ENCODE measurements at regions not wholly inside any gene's neighbourhood (a gene's known extent, or its start where the extent isn't known, plus 50 kb on each side); places are given as distances from the start of the nearest gene placed in this dataset.

DNA sequence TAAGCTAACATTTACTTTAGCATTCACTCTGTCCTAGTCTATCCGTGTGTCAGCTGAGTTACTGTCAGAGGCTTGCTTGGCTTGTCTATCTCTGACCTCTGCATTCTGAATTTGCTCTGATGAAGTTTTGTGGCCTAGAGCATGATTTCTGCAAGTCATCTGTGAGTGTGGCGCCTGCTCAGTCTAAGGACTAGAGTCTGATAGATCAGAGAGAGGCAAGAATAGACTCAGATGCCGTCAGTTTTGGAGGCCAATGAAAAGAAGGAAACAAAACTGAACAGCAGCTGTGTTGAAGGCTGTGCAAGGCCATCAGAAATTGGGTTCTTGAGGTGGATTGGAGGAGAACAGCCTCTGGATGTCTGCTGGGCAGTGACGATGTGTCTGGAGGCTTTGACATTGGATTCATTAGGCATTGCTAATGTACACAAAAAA is 573.1 kb downstream of the USP25 start:
- no peak for DNase-seq
- no CpG with 5 or more reads among the region's 4 CpGs for WGBS (ENCODE audit: extremely low coverage, insufficient coverage, insufficient read length)
- H3K27me3 ChIP-seq (ENCODE audit: insufficient read depth, low read length) = no peaks in the 10 kb centered on the region

DNA sequence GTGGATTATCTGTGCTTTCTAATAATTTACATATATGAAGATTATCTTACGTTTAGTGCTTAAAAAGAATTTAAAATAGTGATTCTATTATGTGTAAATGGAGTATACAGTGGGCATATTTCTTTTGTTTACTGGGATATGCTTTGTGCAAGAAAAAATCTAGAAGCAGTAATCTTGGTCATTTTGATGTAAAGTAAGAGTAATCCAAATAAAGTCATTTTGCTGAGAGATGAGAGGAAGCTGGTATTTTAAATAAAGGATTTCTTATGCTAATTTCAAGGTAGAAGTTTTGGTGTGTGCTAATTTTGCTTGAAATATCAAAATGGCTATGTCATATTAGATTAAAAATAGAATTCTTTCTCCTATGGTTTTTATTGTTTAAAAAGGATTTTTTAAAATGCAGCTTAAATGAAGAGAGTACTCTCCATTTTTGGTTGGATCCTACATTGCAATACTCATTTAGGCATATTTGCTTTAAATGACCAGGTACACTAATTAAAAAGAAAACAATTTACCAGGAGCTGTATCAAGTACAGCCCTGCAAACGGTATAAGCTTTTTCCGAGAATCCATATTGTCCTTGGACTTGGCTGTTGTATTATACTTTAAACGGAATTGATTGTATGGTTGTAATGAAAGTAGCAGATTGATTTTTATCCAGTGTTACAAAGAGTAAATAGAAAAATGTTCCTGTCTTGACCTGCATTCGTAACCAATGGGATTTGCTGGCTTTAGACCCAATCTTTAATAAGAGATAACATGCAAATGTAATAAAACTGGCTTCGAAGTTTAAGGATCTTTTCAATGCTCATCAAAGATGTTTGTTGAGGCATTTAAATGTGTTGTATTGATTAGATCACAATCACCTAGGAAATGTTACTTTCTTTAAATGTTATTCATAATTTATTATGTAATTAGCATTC is 574.7 kb downstream of the USP25 start:
- no peak overlapping the region for H2AK5ac ChIP-seq (ENCODE audit: low read length)
- no peak overlapping the region for H2BK5ac ChIP-seq (ENCODE audit: low read depth, low read length, poor library complexity)
- H3K79me1 ChIP-seq (ENCODE audit: low read length) = no peaks in the 10 kb centered on the region
- H2BK120ac ChIP-seq (ENCODE audit: insufficient read depth, low read length, poor library complexity) = no peak overlapping the region
- no CpG with 5 or more reads among the region's 6 CpGs for WGBS (ENCODE audit: extremely low coverage, insufficient coverage, insufficient read length)
- H3K4me1 ChIP-seq (ENCODE audit: control insufficient read depth in 1 of 2, insufficient read depth in 2 of 2, low read length in 2 of 2) = peaks cover 3 to 4% of the 10 kb centered on the region in 2 experiments
- H4K8ac ChIP-seq (ENCODE audit: low read depth, low read length) = no peak overlapping the region
- no peak overlapping the region for H3K4me3 ChIP-seq (ENCODE audit: low read depth, low read length)
- H3K14ac ChIP-seq (ENCODE audit: low read length) = no peak overlapping the region
- H3K4me2 ChIP-seq (ENCODE audit: low read length) = no peak overlapping the region
- H3K18ac ChIP-seq (ENCODE audit: low read length) = no peak overlapping the region
- no peaks in the 10 kb centered on the region for H3K9me3 ChIP-seq (ENCODE audit: insufficient read depth, low read depth, low read length)
- no peak overlapping the region for H2BK12ac ChIP-seq (ENCODE audit: low read length)
- no peak overlapping the region for H3K4ac ChIP-seq (ENCODE audit: low read depth, low read length)
- no peak overlapping the region for H3K9ac ChIP-seq (ENCODE audit: low read length)
- no peaks in the 10 kb centered on the region for H3K79me2 ChIP-seq (ENCODE audit: control insufficient read depth, insufficient read depth, low read length, poor library complexity)
- H2AFZ ChIP-seq (ENCODE audit: insufficient read depth, low read length, poor library complexity) = no peak overlapping the region
- H4K12ac ChIP-seq (ENCODE audit: low read depth, low read length) = no peak overlapping the region
- H4K91ac ChIP-seq (ENCODE audit: low read depth, low read length) = no peak overlapping the region
- DNase-seq = no peak
- no peaks in the 10 kb centered on the region for H3K27me3 ChIP-seq (ENCODE audit: insufficient read depth, low read length)
- no peak overlapping the region for H3K27ac ChIP-seq (ENCODE audit: low read depth, low read length)
- H3K23ac ChIP-seq (ENCODE audit: low read length) = no peak overlapping the region
- H3K36me3 ChIP-seq (ENCODE audit: control insufficient read depth in 1 of 2, insufficient read depth in 2 of 2, low read length in 2 of 2) = no peaks in the 10 kb centered on the region

More for the DNA sequence above, 573.1 kb downstream of the USP25 start:
- Histone ChIP-seq H3K9ac (ENCODE audit: low read length) (no peak overlapping the region), H2BK5ac (ENCODE audit: low read depth, low read length, poor library complexity) (no peak overlapping the region), H3K18ac (ENCODE audit: low read length) (no peak overlapping the region), H4K8ac (ENCODE audit: low read depth, low read length) (no peak overlapping the region), H4K12ac (ENCODE audit: low read depth, low read length) (no peak overlapping the region), H3K4me1 (ENCODE audit: control insufficient read depth in 1 of 2, insufficient read depth in 2 of 2, low read length in 2 of 2) (peaks cover 3 to 4% of the 10 kb centered on the region in 2 experiments), H3K79me1 (ENCODE audit: low read length) (no peaks in the 10 kb centered on the region), H2BK12ac (ENCODE audit: low read length) (no peak overlapping the region), H3K4ac (ENCODE audit: low read depth, low read length) (no peak overlapping the region), H2AK5ac (ENCODE audit: low read length) (no peak overlapping the region), H4K91ac (ENCODE audit: low read depth, low read length) (no peak overlapping the region), H2BK120ac (ENCODE audit: insufficient read depth, low read length, poor library complexity) (no peak overlapping the region), H3K4me2 (ENCODE audit: low read length) (no peak overlapping the region), H3K23ac (ENCODE audit: low read length) (no peak overlapping the region), H3K79me2 (ENCODE audit: control insufficient read depth, insufficient read depth, low read length, poor library complexity) (no peaks in the 10 kb centered on the region), H3K4me3 (ENCODE audit: low read depth, low read length) (no peak overlapping the region), H3K9me3 (ENCODE audit: insufficient read depth, low read depth, low read length) (no peaks in the 10 kb centered on the region), H3K36me3 (ENCODE audit: control insufficient read depth in 1 of 2, insufficient read depth in 2 of 2, low read length in 2 of 2) (no peaks in the 10 kb centered on the region), H3K14ac (ENCODE audit: low read length) (no peak overlapping the region), H3K27ac (ENCODE audit: low read depth, low read length) (no peak overlapping the region), H2AFZ (ENCODE audit: insufficient read depth, low read length, poor library complexity) (peak overlapping the region; percentile 35)

DNA sequence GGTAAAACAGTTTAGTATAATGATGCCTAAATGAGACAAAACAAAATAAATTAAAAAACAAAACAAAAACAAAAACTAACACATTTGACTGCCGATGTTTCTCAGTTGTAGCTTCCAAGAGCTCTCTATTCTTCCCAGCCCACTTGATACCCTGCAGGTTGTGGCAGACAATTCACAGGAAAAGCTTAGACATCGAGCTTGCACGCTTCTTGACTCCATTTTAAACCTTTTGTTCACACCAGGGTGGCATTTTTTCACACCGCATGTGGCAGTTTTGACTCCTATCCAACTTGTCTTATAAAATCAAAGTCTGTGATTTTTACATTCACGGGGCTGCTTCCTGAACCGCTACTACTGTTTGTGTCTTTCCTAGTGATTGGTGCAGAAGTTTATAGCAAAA is 575.9 kb downstream of the USP25 start:
- H3K9me3 ChIP-seq (ENCODE audit: insufficient read depth, low read depth, low read length) = no peaks in the 10 kb centered on the region
- H3K9ac ChIP-seq (ENCODE audit: low read length) = no peak overlapping the region
- no peak overlapping the region for H2BK12ac ChIP-seq (ENCODE audit: low read length)
- no peaks in the 10 kb centered on the region for H3K27me3 ChIP-seq (ENCODE audit: insufficient read depth, low read length)
- no peak overlapping the region for H3K4me2 ChIP-seq (ENCODE audit: low read length)
- no peak overlapping the region for H4K91ac ChIP-seq (ENCODE audit: low read depth, low read length)
- H3K14ac ChIP-seq (ENCODE audit: low read length) = no peak overlapping the region
- no peak for DNase-seq
- H3K36me3 ChIP-seq (ENCODE audit: control insufficient read depth in 1 of 2, insufficient read depth in 2 of 2, low read length in 2 of 2) = no peaks in the 10 kb centered on the region
- H3K4me3 ChIP-seq (ENCODE audit: low read depth, low read length) = no peak overlapping the region
- no peak overlapping the region for H3K23ac ChIP-seq (ENCODE audit: low read length)
- no peaks in the 10 kb centered on the region for H3K79me1 ChIP-seq (ENCODE audit: low read length)
- H4K8ac ChIP-seq (ENCODE audit: low read depth, low read length) = no peak overlapping the region
- no peak overlapping the region for H3K18ac ChIP-seq (ENCODE audit: low read length)
- WGBS (ENCODE audit: extremely low coverage, insufficient coverage, insufficient read length) = no CpG with 5 or more reads among the region's 6 CpGs
- H2AFZ ChIP-seq (ENCODE audit: insufficient read depth, low read length, poor library complexity) = no peak overlapping the region
- H2BK5ac ChIP-seq (ENCODE audit: low read depth, low read length, poor library complexity) = no peak overlapping the region
- no peaks in the 10 kb centered on the region for H3K79me2 ChIP-seq (ENCODE audit: control insufficient read depth, insufficient read depth, low read length, poor library complexity)
- no peak overlapping the region for H2AK5ac ChIP-seq (ENCODE audit: low read length)
- no peak overlapping the region for H3K4ac ChIP-seq (ENCODE audit: low read depth, low read length)
- peaks cover 3 to 4% of the 10 kb centered on the region in 2 experiments for H3K4me1 ChIP-seq (ENCODE audit: control insufficient read depth in 1 of 2, insufficient read depth in 2 of 2, low read length in 2 of 2)
- H3K27ac ChIP-seq (ENCODE audit: low read depth, low read length) = no peak overlapping the region
- no peak overlapping the region for H4K12ac ChIP-seq (ENCODE audit: low read depth, low read length)
- H2BK120ac ChIP-seq (ENCODE audit: insufficient read depth, low read length, poor library complexity) = no peak overlapping the region

DNA sequence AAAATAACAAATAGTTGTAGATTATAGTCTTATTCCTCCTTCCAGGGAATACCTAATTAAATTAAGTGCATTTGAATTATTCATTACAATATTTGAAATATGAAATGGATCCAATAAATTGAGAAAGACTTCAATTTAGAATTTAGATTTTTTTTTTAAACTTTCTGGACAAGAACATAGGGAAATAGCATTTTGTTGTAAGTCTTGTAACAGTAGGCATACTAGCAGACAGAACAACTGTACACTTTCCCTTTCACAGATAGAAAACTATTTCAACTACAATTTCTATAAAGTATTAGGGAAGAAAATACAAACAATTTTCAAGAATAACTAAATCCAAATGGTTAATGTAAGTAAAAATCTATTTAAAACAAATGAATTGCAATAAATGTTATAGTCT is 577.5 kb downstream of the USP25 start:
- no peak for DNase-seq
- H4K8ac ChIP-seq (ENCODE audit: low read depth, low read length) = no peak overlapping the region
- H2BK12ac ChIP-seq (ENCODE audit: low read length) = no peak overlapping the region
- H3K79me2 ChIP-seq (ENCODE audit: control insufficient read depth, insufficient read depth, low read length, poor library complexity) = no peaks in the 10 kb centered on the region
- H3K23ac ChIP-seq (ENCODE audit: low read length) = no peak overlapping the region
- H3K14ac ChIP-seq (ENCODE audit: low read length) = no peak overlapping the region
- H3K27ac ChIP-seq (ENCODE audit: low read depth, low read length) = no peak overlapping the region
- H3K4me1 ChIP-seq (ENCODE audit: control insufficient read depth in 1 of 2, insufficient read depth in 2 of 2, low read length in 2 of 2) = peaks cover 3 to 4% of the 10 kb centered on the region in 2 experiments
- H3K9me3 ChIP-seq (ENCODE audit: insufficient read depth, low read depth, low read length) = no peaks in the 10 kb centered on the region
- no peak overlapping the region for H4K12ac ChIP-seq (ENCODE audit: low read depth, low read length)
- no peaks in the 10 kb centered on the region for H3K36me3 ChIP-seq (ENCODE audit: control insufficient read depth in 1 of 2, insufficient read depth in 2 of 2, low read length in 2 of 2)
- no peaks in the 10 kb centered on the region for H3K27me3 ChIP-seq (ENCODE audit: insufficient read depth, low read length)
- H3K4ac ChIP-seq (ENCODE audit: low read depth, low read length) = no peak overlapping the region
- no peak overlapping the region for H3K4me3 ChIP-seq (ENCODE audit: low read depth, low read length)
- H2AK5ac ChIP-seq (ENCODE audit: low read length) = no peak overlapping the region
- H3K4me2 ChIP-seq (ENCODE audit: low read length) = no peak overlapping the region
- H2BK5ac ChIP-seq (ENCODE audit: low read depth, low read length, poor library complexity) = no peak overlapping the region
- no peak overlapping the region for H2AFZ ChIP-seq (ENCODE audit: insufficient read depth, low read length, poor library complexity)
- no peak overlapping the region for H3K9ac ChIP-seq (ENCODE audit: low read length)
- no peak overlapping the region for H3K18ac ChIP-seq (ENCODE audit: low read length)
- H2BK120ac ChIP-seq (ENCODE audit: insufficient read depth, low read length, poor library complexity) = no peak overlapping the region
- no peak overlapping the region for H4K91ac ChIP-seq (ENCODE audit: low read depth, low read length)
- H3K79me1 ChIP-seq (ENCODE audit: low read length) = no peaks in the 10 kb centered on the region
